Activated CD4-positive, alpha-beta T cell treated with anti-CD3 and anti-CD28 coated beads, Interleukin-2, amount 50 U/mL, for 24 hours (primary cell): ENCODE measurements at regions not wholly inside any gene's neighbourhood (a gene's known extent, or its start where the extent isn't known, plus 50 kb on each side); places are given as distances from the start of the nearest gene placed in this dataset.
"Not testable (repeated sequence)": the region's sequence is repeated elsewhere in the genome, so short reads cannot be mapped to it uniquely, and the experiment has no call there.

ENCODE experiments used
- DNase-seq, 2 donors: peaks; one replicate each; pipeline ENCODE4 v3.0.0-alpha.2; 2020; ENCODE audit warnings: low read depth in 1 of 2, low spot score in 1 of 2

DNA sequence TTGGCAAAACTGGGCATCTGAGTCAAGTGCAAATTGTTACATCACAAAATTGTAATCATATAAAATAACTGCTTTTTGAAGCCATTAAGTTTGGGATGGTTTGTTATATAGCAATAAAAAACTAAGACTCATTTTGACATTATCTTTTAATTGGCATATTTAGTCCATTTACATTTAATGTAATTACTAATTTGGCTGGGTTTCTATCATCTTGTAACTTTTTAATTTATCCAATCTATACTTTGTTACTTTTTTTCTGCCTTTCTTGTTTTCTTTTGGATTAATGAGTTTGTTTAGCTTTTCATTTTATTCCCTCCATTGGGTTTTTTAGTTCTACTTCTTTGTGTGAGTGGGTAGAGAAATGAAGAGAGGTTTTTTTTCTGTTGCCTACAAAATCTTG, 76.3 kb downstream of the DRAM2 start:
- DNase-seq, result no peak

DNA sequence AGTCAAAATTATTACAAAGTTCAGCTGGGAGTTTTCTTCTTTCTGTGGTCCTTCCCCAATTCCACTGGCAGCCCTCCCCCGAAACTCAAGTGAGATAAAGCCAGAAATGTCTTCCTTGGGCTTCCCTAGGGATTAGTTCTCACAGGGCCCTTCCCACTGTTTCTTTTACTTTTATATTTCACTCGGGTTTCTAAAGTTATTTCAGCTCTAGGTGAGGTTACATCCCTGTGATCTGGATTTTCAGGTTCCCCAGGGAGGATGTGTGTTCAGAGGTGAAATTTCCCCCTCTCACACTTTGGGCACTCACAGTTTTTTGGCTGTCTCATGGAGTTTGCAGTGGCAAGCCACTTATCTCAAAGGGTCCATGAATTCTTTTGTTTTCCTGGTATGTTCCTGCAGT, 77.3 kb downstream of the DRAM2 start:
- DNase-seq, result no peak

DNA sequence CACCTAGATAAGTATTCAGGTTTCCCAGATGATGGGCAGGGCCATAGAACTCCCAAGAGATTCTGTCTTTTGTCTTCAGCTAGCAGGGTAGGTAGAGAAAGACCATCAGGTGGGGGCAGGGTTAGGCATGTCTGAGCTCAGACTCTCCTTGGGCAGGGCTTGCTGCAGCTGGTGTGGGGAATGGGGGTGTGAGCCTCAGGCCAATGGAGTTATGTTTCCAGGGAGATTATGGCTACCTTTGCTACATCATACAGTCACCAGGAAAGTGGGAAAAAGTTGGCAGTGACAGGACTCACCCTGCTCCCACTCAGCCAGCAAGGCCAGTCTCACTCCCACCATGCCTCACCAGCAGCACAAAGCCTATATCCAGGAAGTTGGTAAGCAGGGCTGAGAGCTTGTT, 77.8 kb downstream of the DRAM2 start:
- DNase-seq, result no peak

DNA sequence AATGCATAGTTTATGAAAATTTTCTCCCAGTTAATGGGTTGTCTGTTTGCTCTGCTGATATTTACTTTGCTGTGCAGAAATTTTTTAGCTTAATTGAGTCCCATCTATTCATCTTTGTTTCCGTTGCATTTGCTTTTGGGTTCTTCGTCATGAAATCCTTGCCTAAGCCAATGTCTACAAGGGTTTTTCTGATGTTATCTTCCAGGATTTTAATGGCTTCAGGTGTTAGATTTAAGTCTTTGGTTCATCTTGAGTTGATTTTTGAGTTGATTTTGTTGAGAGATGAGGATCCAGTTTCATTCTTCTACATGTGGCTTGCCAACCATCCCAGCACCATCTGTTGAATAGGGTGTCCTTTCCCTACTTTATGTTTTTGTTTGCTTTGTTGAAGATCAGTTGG, 85.2 kb downstream of the DRAM2 start:
- no peak for DNase-seq

DNA sequence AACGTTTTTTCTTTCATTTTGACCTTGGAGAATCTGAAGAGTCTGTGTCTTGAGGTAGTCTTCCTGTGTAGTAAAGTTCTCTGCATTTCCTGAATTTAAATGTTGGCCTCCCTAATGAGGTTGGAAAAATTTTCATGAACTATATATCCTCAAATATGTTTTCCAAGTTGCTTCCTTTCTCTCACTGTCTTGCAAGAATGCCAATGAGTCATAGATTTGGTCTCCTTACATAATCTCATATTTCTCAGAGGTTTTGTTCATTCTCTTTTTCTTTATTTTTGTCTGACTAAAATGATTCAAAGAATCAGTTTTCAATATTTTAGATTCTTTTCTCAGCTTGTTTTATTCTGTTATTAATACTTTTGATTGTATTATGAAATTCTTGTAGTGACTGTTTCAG, 87.6 kb downstream of the DRAM2 start:
- DNase-seq, result no peak

DNA sequence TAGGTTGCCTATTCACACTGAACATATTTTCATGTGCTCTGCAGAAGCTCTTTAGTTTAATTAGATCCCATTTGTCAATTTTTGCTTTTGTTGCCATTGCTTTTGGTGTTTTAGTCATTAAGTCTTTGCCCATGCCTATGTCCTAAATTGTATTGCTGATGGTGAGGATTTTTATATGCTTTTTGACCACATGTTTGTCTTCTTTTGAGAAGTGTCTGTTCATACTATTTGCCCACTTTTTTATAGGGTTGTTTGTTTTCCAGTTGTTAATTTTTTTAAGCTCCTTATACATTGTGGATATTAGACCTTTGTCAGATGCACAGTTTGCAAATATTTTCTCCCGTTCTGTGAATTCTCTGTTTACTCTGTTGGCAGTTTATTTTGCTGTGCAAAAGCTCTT, 84.5 kb upstream of the LRIF1 start:
- not testable (repeated sequence) for DNase-seq

DNA sequence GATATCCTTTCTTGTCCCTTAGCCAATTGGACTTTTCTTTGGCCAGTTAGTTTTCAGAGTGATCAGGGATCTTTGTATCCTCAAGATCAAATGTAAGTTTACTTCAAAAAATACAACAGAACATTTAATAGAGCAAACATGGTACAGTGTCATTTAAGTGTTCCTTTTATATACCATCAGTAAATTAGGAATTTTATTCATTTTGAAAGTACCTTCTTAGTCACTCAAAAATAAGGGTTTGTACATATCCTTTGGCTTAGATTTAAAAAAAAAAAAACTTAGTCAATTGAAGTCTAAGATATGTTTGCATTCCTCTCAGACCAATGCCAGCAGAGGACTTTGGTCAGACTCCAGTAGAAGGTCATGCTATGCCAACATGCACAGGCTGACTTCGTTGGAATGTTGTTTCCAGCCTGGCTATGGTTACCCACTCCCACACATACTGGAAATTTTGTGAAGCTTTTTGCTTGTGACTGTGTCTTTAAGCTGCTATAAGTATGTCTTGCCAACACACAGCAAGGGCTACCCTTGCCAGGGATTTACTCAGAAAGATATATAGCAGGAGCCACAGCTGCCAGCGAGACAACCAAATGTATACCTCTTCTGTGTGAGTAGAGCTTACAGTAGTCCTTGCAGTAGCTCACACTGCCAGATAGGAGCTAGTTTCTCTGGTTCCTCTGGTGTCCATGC, 81.5 kb upstream of the LRIF1 start:
- no peak for DNase-seq

DNA sequence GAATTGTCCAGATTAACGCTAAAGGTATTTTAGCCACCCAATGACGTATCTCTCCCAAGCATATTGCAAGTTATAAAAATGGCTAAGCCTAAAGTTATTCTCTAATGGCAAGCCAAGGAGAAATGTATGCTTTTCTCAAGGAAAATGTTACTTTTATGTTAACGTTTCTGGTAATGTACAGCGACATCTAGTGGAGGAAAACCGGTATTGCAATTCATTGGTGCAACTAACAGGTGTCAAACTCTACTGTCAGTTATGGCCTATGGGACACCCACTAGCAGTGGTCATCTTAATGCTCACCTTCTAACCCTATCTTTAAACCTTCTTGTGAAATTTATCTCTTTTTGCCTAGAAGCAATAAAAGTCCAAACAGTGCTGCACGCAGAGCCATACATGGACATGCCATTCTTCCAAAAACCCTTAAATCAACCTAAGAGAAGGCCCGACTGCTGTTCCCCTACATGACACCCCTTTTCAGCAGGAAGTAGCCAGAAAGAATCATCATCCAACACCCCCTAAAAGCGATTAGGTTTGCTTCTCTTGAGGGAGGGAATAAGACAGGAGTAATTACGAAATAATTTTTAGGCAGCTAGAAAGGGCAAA, 68.7 kb upstream of the LRIF1 start:
- peak in 1 of 2 donors; percentile 45 for DNase-seq

DNA sequence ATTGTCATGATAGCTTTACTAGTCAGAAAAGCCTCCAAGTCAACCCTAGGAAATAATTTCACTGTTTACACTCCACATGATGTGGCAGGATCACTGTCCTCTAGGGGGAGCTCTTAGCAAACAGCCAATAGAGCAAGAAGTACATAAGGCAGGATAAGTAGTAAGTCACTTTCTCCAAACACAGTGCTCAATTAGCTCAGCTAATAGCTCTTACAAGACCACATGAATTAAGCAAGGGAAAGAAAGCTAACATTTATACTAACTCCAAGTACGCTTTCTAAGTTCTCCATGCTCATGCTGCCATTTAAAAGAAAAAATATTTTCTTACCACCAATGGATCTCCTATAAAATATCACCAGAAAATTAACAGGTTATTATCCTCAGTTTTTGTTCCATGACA, 66.9 kb upstream of the LRIF1 start:
- peak in 1 of 2 donors; percentile 50 for DNase-seq

DNA sequence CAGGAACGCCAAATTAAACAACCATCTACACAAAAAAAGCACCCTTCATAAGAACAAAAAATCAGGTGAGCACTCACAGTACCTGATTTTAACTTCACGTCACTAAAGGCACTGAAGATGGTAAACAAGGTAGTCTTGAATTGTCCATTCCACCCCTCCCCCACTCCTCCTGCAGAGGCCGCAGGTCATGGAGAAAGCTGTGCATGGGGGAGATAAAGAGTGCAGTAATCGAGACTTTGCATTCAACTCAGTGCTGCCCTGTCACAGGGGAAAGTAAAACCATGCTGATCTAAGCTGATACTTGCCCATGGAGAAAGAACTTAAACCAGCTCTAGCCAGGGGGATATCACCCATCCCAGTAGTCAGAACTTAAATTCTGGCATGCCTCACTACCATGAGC, 61.4 kb upstream of the LRIF1 start:
- no peak for DNase-seq

DNA sequence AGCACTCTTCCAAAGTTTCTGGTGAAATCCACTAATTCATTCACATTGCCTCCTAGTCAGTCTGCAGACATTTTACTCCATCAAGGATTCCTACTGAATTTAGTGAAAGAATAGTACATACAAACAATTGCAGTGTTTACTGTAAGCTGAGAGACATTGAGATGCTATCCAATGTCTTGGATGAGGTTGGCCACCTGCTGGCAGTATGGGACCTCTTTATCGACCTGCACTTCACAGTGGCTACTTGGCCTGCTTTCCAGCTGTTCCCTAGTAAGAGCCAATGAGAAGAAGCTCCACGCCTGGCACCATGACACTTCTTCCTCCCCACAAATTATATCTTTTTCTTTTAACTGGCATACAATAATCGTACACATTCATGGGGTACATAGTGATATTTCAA, 51.5 kb upstream of the LRIF1 start:
- no peak for DNase-seq
